ENCODE measurements at regions not wholly inside any gene's neighbourhood (a gene's known extent, or its start where the extent isn't known, plus 50 kb on each side); places are given as distances from the start of the nearest gene placed in this dataset.

GRCh38 chr14:43858981-43859380 lies 648.1 kb downstream of the FSCB start:
- no peak for TF ChIP-seq CTCF (IDR thresholded peaks at IDR 0.05)
- no peak for TF ChIP-seq EP300 (IDR thresholded peaks at IDR 0.05; ENCODE audit: borderline replicate concordance in 1 of 2, low read depth in 1 of 2, low read length in 1 of 2)
- no peak for TF ChIP-seq TAF1 (IDR thresholded peaks at IDR 0.05; ENCODE audit: borderline replicate concordance, low read depth, low read length)
- TF ChIP-seq RAD21 (IDR thresholded peaks at IDR 0.05; ENCODE audit: low read length): no peak
- no peak for TF ChIP-seq CHD2 (IDR thresholded peaks at IDR 0.05; ENCODE audit: low read length, partially characterized antibody)
- TF ChIP-seq YY1 (IDR thresholded peaks at IDR 0.05; ENCODE audit: low read depth): no peak
- TF ChIP-seq GABPA (IDR thresholded peaks at IDR 0.05; ENCODE audit: low read depth): no peak

All from SK-N-SH (cell line).